IPS-18a (cell line): ENCODE measurements at regions not wholly inside any gene's neighbourhood (a gene's known extent, or its start where the extent isn't known, plus 50 kb on each side); places are given as distances from the start of the nearest gene placed in this dataset.
"Not testable (repeated sequence)": the region's sequence is repeated elsewhere in the genome, so short reads cannot be mapped to it uniquely, and the experiment has no call there.

Experiments used
- H3K27ac ChIP-seq: one replicate; pipeline ENCODE4 v1.5.1; 2013; ENCODE audit warnings: low read length
- H3K27me3 ChIP-seq: one replicate; pipeline ENCODE4 v1.6.1; 2013; ENCODE audit warnings: mild to moderate bottlenecking, low read length; ENCODE audit not compliant: control insufficient read depth, insufficient read depth
- H3K36me3 ChIP-seq: one replicate; pipeline ENCODE4 v1.6.1; 2013; ENCODE audit warnings: low read depth, low read length; ENCODE audit not compliant: control insufficient read depth
- H3K4me1 ChIP-seq: one replicate; pipeline ENCODE4 v1.6.1; 2013; ENCODE audit warnings: low read depth, low read length; ENCODE audit not compliant: control insufficient read depth
- H3K4me3 ChIP-seq: one replicate; pipeline ENCODE4 v1.5.1; 2013; ENCODE audit warnings: low read length
- H3K9ac ChIP-seq: one replicate; pipeline ENCODE4 v1.6.1; 2013; ENCODE audit warnings: mild to moderate bottlenecking, low read length, moderate library complexity
- H3K9me3 ChIP-seq: one replicate; pipeline ENCODE4 v1.6.1; 2013; ENCODE audit warnings: low read depth, low read length; ENCODE audit not compliant: control insufficient read depth

- no peaks in the 10 kb centered on the region for H3K36me3 ChIP-seq
- no peak overlapping the region for H3K4me3 ChIP-seq
- no peak overlapping the region for H3K27ac ChIP-seq
- no peaks in the 10 kb centered on the region for H3K4me1 ChIP-seq
- no peaks in the 10 kb centered on the region for H3K27me3 ChIP-seq
- no peak overlapping the region for H3K9ac ChIP-seq
- H3K9me3 ChIP-seq = no peaks in the 10 kb centered on the region
Measured at GRCh38 chr17:77553459-77554066, 404.9 kb upstream of the TNRC6C start.

DNA sequence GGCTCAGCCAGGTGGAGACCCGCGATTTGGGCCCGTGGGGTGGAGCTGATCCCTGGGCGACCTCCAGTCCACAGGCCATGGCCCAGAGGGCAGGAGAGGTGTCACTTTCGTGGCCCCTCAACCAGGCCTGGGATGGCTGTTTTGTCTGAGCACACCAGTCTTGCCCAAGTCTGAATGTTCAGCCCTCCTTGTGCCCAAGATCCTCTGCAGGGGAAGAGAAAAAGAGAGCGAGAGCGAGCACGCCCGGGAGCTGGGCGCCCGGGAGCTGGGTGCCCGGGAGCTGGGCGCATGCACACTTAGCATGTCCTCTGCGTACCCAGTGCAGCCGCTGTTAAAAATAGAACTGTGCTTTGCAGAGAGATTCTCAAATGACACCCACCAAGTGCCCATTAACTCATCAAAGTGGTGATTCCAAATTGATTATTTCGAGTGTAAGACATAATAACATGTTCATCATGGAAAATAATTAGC is 403.3 kb upstream of the TNRC6C start:
- Histone ChIP-seq H3K27me3 (no peaks in the 10 kb centered on the region), H3K36me3 (no peaks in the 10 kb centered on the region), H3K27ac (no peak overlapping the region), H3K9ac (no peak overlapping the region), H3K9me3 (no peaks in the 10 kb centered on the region), H3K4me3 (no peak overlapping the region), H3K4me1 (no peaks in the 10 kb centered on the region)

GRCh38 chr17:77555741-77556291 is 402.7 kb upstream of the TNRC6C start:
- Histone ChIP-seq H3K27ac (no peak overlapping the region), H3K9ac (no peak overlapping the region), H3K4me3 (no peak overlapping the region), H3K4me1 (no peaks in the 10 kb centered on the region), H3K36me3 (no peaks in the 10 kb centered on the region), H3K27me3 (no peaks in the 10 kb centered on the region), H3K9me3 (no peaks in the 10 kb centered on the region)

DNA sequence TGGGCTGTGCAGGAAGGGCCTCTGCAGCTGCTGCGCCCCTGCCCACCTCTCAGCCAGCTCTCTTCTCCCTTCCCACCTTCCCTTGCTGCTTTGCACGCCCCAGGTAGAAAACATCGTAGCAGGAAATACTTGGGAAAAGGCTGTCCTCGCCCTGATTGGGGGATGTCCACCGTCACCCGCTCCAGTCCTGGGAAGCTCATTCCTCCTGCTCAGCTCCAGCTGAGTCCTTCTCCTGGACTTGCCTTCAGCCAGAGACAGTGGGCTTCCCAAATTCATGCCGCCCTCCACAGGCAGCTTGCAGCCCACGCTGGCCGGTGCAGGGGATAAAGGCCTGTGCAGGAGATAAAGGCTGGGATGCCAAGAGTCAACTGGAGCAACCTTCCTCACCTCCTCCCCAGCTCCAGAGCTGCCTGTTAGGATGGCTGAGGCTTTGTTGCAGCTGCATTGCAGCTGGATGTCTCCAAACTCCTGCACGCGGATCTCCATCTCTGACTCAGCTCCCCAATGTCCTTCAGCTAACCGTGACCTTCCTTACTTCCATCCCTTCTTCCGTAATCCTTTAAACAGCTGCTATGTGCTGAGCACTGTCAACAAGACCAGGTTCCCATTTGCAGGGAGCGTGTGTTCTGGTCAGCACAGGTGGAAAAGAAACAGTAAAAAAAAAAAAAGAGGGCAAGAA is 402.0 kb upstream of the TNRC6C start:
- Histone ChIP-seq H3K36me3 (no peaks in the 10 kb centered on the region), H3K9me3 (no peaks in the 10 kb centered on the region), H3K4me3 (no peak overlapping the region), H3K27ac (no peak overlapping the region), H3K9ac (no peak overlapping the region), H3K27me3 (no peaks in the 10 kb centered on the region), H3K4me1 (no peaks in the 10 kb centered on the region)

- H3K4me3 ChIP-seq = no peak overlapping the region
- H3K4me1 ChIP-seq = no peaks in the 10 kb centered on the region
- no peak overlapping the region for H3K9ac ChIP-seq
- no peak overlapping the region for H3K27ac ChIP-seq
- H3K27me3 ChIP-seq = no peaks in the 10 kb centered on the region
- H3K36me3 ChIP-seq = no peaks in the 10 kb centered on the region
- no peaks in the 10 kb centered on the region for H3K9me3 ChIP-seq
Measured at GRCh38 chr17:77558846-77559626, 399.5 kb upstream of the TNRC6C start.

- H3K27me3 ChIP-seq = no peaks in the 10 kb centered on the region
- no peak overlapping the region for H3K9ac ChIP-seq
- H3K9me3 ChIP-seq = no peaks in the 10 kb centered on the region
- H3K27ac ChIP-seq = no peak overlapping the region
- no peaks in the 10 kb centered on the region for H3K4me1 ChIP-seq
- no peak overlapping the region for H3K4me3 ChIP-seq
- H3K36me3 ChIP-seq = no peaks in the 10 kb centered on the region
Measured at GRCh38 chr17:77560381-77560780, 398.1 kb upstream of the TNRC6C start.

DNA sequence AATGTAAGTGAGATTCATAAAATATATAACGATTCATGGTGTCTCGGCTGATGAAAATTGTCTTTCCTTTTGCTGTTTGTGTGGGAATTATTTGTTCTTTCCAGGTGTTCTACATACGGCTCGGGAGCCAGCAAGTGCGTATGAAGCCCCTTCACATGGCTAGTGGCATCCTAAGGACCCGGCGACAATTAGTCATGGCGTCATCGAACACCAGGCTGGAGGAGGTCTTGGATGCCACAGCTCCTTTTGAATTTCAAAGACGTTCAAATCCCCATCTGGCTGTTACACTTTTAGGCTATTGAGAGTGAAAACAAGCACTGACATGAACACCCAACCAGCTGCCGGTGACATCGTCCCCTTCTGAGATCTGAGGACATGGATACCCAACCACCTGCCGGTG is 397.7 kb upstream of the TNRC6C start:
- no peaks in the 10 kb centered on the region for H3K27me3 ChIP-seq
- H3K4me1 ChIP-seq = no peaks in the 10 kb centered on the region
- H3K9me3 ChIP-seq = no peaks in the 10 kb centered on the region
- H3K27ac ChIP-seq = no peak overlapping the region
- no peak overlapping the region for H3K9ac ChIP-seq
- H3K4me3 ChIP-seq = no peak overlapping the region
- H3K36me3 ChIP-seq = no peaks in the 10 kb centered on the region

- not testable (repeated sequence) for H3K9ac ChIP-seq, H3K36me3 ChIP-seq, H3K4me1 ChIP-seq, H3K9me3 ChIP-seq, H3K27ac ChIP-seq, H3K27me3 ChIP-seq, H3K4me3 ChIP-seq
Measured at GRCh38 chr17:77562361-77562760, 396.1 kb upstream of the TNRC6C start.

DNA sequence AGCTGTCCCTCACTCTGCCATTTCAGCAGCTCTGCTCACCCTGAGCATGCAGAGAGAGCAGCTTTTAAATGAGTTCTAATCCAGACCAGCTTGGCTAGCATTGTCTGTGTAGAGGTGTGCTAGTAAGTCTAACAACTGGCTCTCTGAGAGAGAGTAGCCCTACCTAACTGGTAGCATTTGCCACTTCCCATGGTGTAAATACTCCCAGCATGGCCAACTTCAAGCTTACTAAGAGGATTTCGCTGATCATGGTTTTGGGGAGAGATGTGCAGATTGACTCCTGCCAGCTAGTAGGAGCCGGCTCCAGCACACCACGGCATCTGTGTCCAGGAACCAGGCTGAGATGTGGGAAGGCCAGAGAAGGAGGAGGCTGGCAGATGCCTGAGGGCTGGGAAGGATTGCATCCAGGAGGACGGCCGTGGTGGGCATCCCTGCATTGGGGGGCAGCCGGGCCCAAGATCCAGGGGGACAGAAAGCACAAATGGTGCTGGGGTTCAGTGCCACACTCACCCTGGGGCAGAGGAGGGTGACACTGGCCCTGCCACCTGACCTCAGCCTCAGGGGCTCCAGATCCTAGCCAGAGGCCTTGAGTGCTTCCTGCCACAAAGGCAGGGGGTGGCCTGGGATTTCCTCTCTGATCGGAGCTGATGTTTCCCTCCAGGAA is 394.9 kb upstream of the TNRC6C start:
- H3K9ac ChIP-seq = no peak overlapping the region
- H3K36me3 ChIP-seq = no peaks in the 10 kb centered on the region
- H3K27me3 ChIP-seq = no peaks in the 10 kb centered on the region
- H3K27ac ChIP-seq = no peak overlapping the region
- no peak overlapping the region for H3K4me3 ChIP-seq
- H3K4me1 ChIP-seq = no peaks in the 10 kb centered on the region
- H3K9me3 ChIP-seq = no peaks in the 10 kb centered on the region

GRCh38 chr17:77564278-77564920 is 394.1 kb upstream of the TNRC6C start:
- no peaks in the 10 kb centered on the region for H3K27me3 ChIP-seq
- H3K4me1 ChIP-seq = no peaks in the 10 kb centered on the region
- H3K27ac ChIP-seq = no peak overlapping the region
- no peaks in the 10 kb centered on the region for H3K36me3 ChIP-seq
- H3K4me3 ChIP-seq = no peak overlapping the region
- no peak overlapping the region for H3K9ac ChIP-seq
- H3K9me3 ChIP-seq = no peaks in the 10 kb centered on the region

DNA sequence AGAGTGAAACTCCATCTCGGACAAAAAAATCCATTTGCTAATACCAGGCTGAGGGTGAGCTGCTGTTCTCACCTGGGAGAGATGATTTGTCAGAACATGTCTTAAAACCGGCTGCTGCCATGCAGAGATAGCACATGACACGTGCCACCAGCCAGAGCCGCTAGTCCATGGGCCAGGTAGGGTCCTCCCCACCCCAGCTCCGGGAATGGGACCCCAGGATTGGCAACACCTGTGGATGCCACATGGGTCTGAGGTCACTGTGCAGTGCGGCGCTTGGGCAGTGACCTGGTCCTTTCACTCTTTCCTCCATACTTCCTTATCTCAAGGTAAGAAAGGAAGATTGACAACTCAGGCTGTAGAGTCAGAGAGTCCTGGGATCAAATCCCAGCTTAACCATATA is 393.3 kb upstream of the TNRC6C start:
- Histone ChIP-seq H3K4me1 (no peaks in the 10 kb centered on the region), H3K27me3 (peaks cover 2% of the 10 kb centered on the region), H3K9me3 (no peaks in the 10 kb centered on the region)

More for the DNA sequence above, 393.3 kb upstream of the TNRC6C start:
- no peak overlapping the region for H3K4me3 ChIP-seq
- H3K9ac ChIP-seq = no peak overlapping the region
- H3K36me3 ChIP-seq = no peaks in the 10 kb centered on the region
- H3K27ac ChIP-seq = no peak overlapping the region
